GM23338 (cell line): ENCODE measurements at regions not wholly inside any gene's neighbourhood (a gene's known extent, or its start where the extent isn't known, plus 50 kb on each side); places are given as distances from the start of the nearest gene placed in this dataset.

Experiments
- ATAC-seq: fragments of 200-7000 bp; cut with Tn5 transposase; 3 replicates; pipeline ENCODE4 v1.9.1; 2020
- DNase-seq: peaks from one replicate; pipeline ENCODE4 v3.0.0-alpha.2; 2015; ENCODE audit warnings: low spot score
- H2AFZ ChIP-seq: fragments of 200-600 bp; sonication (generic); 2 replicates; pipeline ENCODE4 v1.8.0; 2016; ENCODE audit warnings: antibody characterized with exemption, mild to moderate bottlenecking, moderate library complexity
- H3F3A ChIP-seq: fragments of 200-600 bp; sonication (generic); replicated peaks from 2 replicates; pipeline ENCODE4 v1.8.0; 2017; ENCODE audit warnings: antibody characterized with exemption, mixed run types, low read depth
- H3K27ac ChIP-seq: fragments of 200-600 bp; sonication (generic); 2 replicates; pipeline ENCODE4 v1.6.1; 2016; ENCODE audit warnings: low read depth
- H3K27me3 ChIP-seq: fragments of 200-600 bp; sonication (generic); 2 replicates; pipeline ENCODE4 v1.8.0; 2016; ENCODE audit warnings: mild to moderate bottlenecking, mixed run types, moderate library complexity; ENCODE audit not compliant: insufficient read depth
- H3K36me3 ChIP-seq: fragments of 200-600 bp; sonication (generic); 2 replicates; pipeline ENCODE4 v1.8.0; 2016; ENCODE audit warnings: mild to moderate bottlenecking; ENCODE audit not compliant: insufficient read depth
- H3K4me1 ChIP-seq: fragments of 200-600 bp; sonication (generic); 2 replicates; pipeline ENCODE4 v1.8.0; 2016; ENCODE audit warnings: mild to moderate bottlenecking, moderate library complexity; ENCODE audit not compliant: insufficient read depth
- H3K4me2 ChIP-seq: fragments of 200-600 bp; sonication (generic); 2 replicates; pipeline ENCODE4 v1.7.1; 2017; ENCODE audit warnings: mixed run types
- H3K4me3 ChIP-seq: fragments of 200-600 bp; sonication (generic); 2 replicates; pipeline ENCODE4 v1.6.1; 2016; ENCODE audit warnings: mixed run types
- H3K79me2 ChIP-seq: fragments of 200-600 bp; sonication (generic); replicated peaks from 2 replicates; pipeline ENCODE4 v1.8.0; 2017; ENCODE audit warnings: mild to moderate bottlenecking; ENCODE audit not compliant: insufficient read depth
- H3K9me2 ChIP-seq: fragments of 200-600 bp; sonication (generic); 2 replicates; pipeline ENCODE4 v1.8.0; 2017; ENCODE audit not compliant: insufficient read depth
- H4K20me1 ChIP-seq: fragments of 200-600 bp; sonication (generic); replicated peaks from 2 replicates; pipeline ENCODE4 v1.8.0; 2017; ENCODE audit warnings: mild to moderate bottlenecking; ENCODE audit not compliant: insufficient read depth
- H3K27ac Mint-ChIP-seq: 2 replicates; pipeline ENCODE4 v1.8.0; 2020; ENCODE audit warnings: inconsistent platforms, mild to moderate bottlenecking, moderate library complexity, mixed read lengths
- H3K27me3 Mint-ChIP-seq: 3 replicates; pipeline ENCODE4 v1.8.0; 2022; ENCODE audit warnings: low read depth, mild to moderate bottlenecking, moderate library complexity, mixed read lengths, inconsistent platforms; ENCODE audit not compliant: insufficient read depth, poor library complexity
- H3K36me3 Mint-ChIP-seq: 3 replicates; pipeline ENCODE4 v1.8.0; 2021; ENCODE audit warnings: low read depth, mild to moderate bottlenecking, inconsistent platforms, moderate library complexity, mixed read lengths
- H3K4me1 Mint-ChIP-seq: 3 replicates; pipeline ENCODE4 v1.8.0; 2020; ENCODE audit warnings: mild to moderate bottlenecking, inconsistent platforms, mixed read lengths
- H3K4me3 Mint-ChIP-seq: 3 replicates; pipeline ENCODE4 v1.8.0; 2021; ENCODE audit warnings: moderate library complexity, mild to moderate bottlenecking, inconsistent platforms, mixed read lengths
- H3K9me3 Mint-ChIP-seq: 3 replicates; pipeline ENCODE4 v1.8.0; 2020; ENCODE audit warnings: moderate library complexity, mild to moderate bottlenecking, inconsistent platforms, mixed read lengths
- CREB1 ChIP-seq: fragments of 250-450 bp; sonication (Bioruptor Pico); IDR thresholded peaks from 2 replicates; pipeline ENCODE4 v1.5.0; 2020; ENCODE audit warnings: low read depth, mild to moderate bottlenecking, moderate library complexity
- CTCF ChIP-seq, 2 experiments: fragments of 200-600 bp in 1 of 2; sonication (generic) in 1 of 2; conservative IDR thresholded peaks; 2 replicates each; pipeline versions ENCODE4 v1.5.1 to v1.6.1; 2016 to 2017; ENCODE audit warnings: antibody characterized with exemption in 2 of 2, low read depth in 2 of 2, mild to moderate bottlenecking in 2 of 2, moderate library complexity in 1 of 2
- EZH2phosphoT487 ChIP-seq: fragments of 200-600 bp; sonication (generic); IDR thresholded peaks from one replicate; pipeline ENCODE4 v1.8.1; 2018; ENCODE audit warnings: antibody characterized with exemption; ENCODE audit not compliant: unreplicated experiment
- NANOG ChIP-seq: IDR thresholded peaks from 2 replicates; pipeline ENCODE4 v1.6.1; 2016; ENCODE audit warnings: antibody characterized with exemption, borderline replicate concordance
- POLR2AphosphoS5 ChIP-seq: IDR thresholded peaks from 2 replicates; pipeline ENCODE4 v1.6.1; 2016; ENCODE audit warnings: antibody characterized with exemption, low read depth
- REST ChIP-seq: IDR thresholded peaks from one replicate; pipeline ENCODE4 v1.6.1; 2018; ENCODE audit warnings: antibody characterized with exemption; ENCODE audit not compliant: unreplicated experiment
- STAT1 ChIP-seq: IDR thresholded peaks from one replicate; pipeline ENCODE4 v1.6.1; 2016; ENCODE audit warnings: antibody characterized with exemption; ENCODE audit not compliant: unreplicated experiment
- ZNF331 ChIP-seq: fragments of 250-450 bp; sonication (Bioruptor Pico); IDR thresholded peaks from 2 replicates; pipeline ENCODE4 v1.5.0; 2020; ENCODE audit warnings: low read depth, mild to moderate bottlenecking, moderate library complexity
- TF ChIP-seq, protein P1 (sequence below): fragments of 250-450 bp; sonication (Bioruptor Pico); IDR thresholded peaks from 2 replicates; pipeline ENCODE4 v1.5.0; 2020; ENCODE audit warnings: mild to moderate bottlenecking, moderate library complexity

DNA sequence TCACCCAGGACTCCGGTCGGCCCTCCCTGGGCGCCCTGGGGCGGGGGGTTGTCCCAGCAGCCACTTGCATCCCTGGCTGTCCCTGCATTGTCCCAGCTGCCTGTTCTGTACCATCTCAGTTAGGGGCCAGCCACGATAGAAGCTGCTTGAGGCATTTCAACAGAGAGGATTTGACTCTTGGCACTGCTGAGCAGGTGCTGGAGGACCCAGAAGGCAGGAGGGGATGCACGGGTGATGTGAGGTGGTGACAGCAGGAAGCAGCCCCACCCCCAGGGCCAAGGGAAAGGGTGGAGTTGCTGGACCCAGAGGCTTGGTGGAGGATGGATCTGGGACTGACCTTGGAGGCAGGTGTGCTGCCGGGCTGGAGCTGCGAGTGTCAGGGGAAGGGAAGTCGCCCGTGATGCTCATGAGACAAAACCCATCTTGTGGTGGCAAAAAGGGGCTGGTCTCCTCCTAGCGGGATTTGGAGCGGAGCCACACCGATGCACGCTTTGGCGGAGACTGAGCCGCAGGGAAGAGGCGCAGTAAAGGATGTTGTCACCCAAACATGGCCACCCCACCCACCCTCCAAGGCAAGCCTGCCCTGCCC lies 188.0 kb upstream of the GSE1 start:
- H3K9me3 Mint-ChIP-seq = no peaks in the 10 kb centered on the region
- TF ChIP-seq REST = no peak
- H3K27ac Mint-ChIP-seq = no peak overlapping the region
- peaks cover 23% of the 10 kb centered on the region for H3K27me3 Mint-ChIP-seq
- no peak overlapping the region for H2AFZ ChIP-seq
- ATAC-seq (no peak), DNase-seq (no peak)
- H3K9me2 ChIP-seq = no peaks in the 10 kb centered on the region
- no peaks in the 10 kb centered on the region for H3K27me3 ChIP-seq
- no peak overlapping the region for H3K27ac ChIP-seq
- no peaks in the 10 kb centered on the region for H3K36me3 ChIP-seq
- peaks cover 15% of the 10 kb centered on the region; the same call in 1 of the 2 replicates for H3K4me1 ChIP-seq
- peaks cover 26% of the 10 kb centered on the region for H3K4me1 Mint-ChIP-seq
- H4K20me1 ChIP-seq = no peaks in the 10 kb centered on the region; the same call in 1 of the 2 replicates
- no peak overlapping the region for H3K4me3 ChIP-seq
- no peaks in the 10 kb centered on the region for H3K36me3 Mint-ChIP-seq
- no peak overlapping the region for H3K4me2 ChIP-seq
- H3F3A ChIP-seq = no peaks in the 10 kb centered on the region
- no peak overlapping the region for H3K4me3 Mint-ChIP-seq
- no peaks in the 10 kb centered on the region for H3K79me2 ChIP-seq

DNA sequence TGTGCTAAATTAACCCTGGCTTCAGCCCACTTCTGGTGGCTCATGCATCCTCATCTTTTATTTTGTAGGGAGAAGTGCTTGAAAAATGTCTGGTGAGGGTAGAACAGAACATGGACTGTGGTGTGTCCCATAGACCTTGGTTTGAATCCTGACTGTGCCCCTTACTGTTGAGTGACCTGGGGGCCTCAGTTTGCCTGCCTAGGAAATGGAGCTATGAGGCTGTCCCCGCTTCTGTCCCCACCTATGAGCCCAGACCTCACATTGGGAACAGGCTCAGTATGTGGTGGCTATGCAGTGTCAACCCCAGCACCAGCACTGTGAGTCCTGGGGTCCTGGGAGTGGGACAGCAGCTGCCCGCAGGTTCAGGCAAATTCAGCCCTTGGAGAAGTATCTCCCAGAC lies 186.3 kb upstream of the GSE1 start:
- Mint-ChIP-seq H3K4me1 (peaks cover 17% of the 10 kb centered on the region), H3K9me3 (no peaks in the 10 kb centered on the region), H3K4me3 (no peak overlapping the region), H3K27me3 (peaks cover 17% of the 10 kb centered on the region), H3K27ac (no peak overlapping the region), H3K36me3 (no peaks in the 10 kb centered on the region)
- no peak for ATAC-seq
- Histone ChIP-seq H3K4me1 (peaks cover 7% of the 10 kb centered on the region; the same call in 1 of the 2 replicates), H3K9me2 (no peaks in the 10 kb centered on the region), H3F3A (no peaks in the 10 kb centered on the region), H3K36me3 (no peaks in the 10 kb centered on the region), H3K27ac (no peak overlapping the region), H3K79me2 (no peaks in the 10 kb centered on the region), H3K4me2 (no peak overlapping the region), H3K27me3 (no peaks in the 10 kb centered on the region), H3K4me3 (no peak overlapping the region), H4K20me1 (no peaks in the 10 kb centered on the region; the same call in 1 of the 2 replicates), H2AFZ (no peak overlapping the region)
- no peak for DNase-seq
- TF ChIP-seq ZNF331 (no peak), CTCF (conservative IDR thresholded peaks at IDR 0.05; ENCODE audit: low read depth in 2 of 2) (no peak), NANOG (no peak), POLR2AphosphoS5 (no peak), EZH2phosphoT487 (no peak), STAT1 (no peak), CREB1 (CRISPR knock-in tag) (no peak)
- TF ChIP-seq, protein P1, sequence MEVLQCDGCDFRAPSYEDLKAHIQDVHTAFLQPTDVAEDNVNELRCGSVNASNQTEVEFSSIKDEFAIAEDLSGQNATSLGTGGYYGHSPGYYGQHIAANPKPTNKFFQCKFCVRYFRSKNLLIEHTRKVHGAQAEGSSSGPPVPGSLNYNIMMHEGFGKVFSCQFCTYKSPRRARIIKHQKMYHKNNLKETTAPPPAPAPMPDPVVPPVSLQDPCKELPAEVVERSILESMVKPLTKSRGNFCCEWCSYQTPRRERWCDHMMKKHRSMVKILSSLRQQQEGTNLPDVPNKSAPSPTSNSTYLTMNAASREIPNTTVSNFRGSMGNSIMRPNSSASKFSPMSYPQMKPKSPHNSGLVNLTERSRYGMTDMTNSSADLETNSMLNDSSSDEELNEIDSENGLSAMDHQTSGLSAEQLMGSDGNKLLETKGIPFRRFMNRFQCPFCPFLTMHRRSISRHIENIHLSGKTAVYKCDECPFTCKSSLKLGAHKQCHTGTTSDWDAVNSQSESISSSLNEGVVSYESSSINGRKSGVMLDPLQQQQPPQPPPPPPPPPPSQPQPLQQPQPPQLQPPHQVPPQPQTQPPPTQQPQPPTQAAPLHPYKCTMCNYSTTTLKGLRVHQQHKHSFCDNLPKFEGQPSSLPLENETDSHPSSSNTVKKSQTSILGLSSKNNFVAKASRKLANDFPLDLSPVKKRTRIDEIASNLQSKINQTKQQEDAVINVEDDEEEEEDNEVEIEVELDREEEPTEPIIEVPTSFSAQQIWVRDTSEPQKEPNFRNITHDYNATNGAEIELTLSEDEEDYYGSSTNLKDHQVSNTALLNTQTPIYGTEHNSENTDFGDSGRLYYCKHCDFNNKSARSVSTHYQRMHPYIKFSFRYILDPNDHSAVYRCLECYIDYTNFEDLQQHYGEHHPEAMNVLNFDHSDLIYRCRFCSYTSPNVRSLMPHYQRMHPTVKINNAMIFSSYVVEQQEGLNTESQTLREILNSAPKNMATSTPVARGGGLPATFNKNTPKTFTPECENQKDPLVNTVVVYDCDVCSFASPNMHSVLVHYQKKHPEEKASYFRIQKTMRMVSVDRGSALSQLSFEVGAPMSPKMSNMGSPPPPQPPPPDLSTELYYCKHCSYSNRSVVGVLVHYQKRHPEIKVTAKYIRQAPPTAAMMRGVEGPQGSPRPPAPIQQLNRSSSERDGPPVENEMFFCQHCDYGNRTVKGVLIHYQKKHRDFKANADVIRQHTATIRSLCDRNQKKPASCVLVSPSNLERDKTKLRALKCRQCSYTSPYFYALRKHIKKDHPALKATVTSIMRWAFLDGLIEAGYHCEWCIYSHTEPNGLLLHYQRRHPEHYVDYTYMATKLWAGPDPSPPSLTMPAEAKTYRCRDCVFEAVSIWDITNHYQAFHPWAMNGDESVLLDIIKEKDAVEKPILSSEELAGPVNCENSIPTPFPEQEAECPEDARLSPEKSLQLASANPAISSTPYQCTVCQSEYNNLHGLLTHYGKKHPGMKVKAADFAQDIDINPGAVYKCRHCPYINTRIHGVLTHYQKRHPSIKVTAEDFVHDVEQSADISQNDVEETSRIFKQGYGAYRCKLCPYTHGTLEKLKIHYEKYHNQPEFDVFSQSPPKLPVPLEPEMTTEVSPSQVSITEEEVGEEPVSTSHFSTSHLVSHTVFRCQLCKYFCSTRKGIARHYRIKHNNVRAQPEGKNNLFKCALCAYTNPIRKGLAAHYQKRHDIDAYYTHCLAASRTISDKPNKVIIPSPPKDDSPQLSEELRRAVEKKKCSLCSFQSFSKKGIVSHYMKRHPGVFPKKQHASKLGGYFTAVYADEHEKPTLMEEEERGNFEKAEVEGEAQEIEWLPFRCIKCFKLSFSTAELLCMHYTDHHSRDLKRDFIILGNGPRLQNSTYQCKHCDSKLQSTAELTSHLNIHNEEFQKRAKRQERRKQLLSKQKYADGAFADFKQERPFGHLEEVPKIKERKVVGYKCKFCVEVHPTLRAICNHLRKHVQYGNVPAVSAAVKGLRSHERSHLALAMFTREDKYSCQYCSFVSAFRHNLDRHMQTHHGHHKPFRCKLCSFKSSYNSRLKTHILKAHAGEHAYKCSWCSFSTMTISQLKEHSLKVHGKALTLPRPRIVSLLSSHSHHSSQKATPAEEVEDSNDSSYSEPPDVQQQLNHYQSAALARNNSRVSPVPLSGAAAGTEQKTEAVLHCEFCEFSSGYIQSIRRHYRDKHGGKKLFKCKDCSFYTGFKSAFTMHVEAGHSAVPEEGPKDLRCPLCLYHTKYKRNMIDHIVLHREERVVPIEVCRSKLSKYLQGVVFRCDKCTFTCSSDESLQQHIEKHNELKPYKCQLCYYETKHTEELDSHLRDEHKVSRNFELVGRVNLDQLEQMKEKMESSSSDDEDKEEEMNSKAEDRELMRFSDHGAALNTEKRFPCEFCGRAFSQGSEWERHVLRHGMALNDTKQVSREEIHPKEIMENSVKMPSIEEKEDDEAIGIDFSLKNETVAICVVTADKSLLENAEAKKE = no peak
